Sigmoid colon (tissue), 6 donors: ENCODE measurements at regions not wholly inside any gene's neighbourhood (a gene's known extent, or its start where the extent isn't known, plus 50 kb on each side); places are given as distances from the start of the nearest gene placed in this dataset.

Experiments used
- DNase-seq: peaks from one replicate; pipeline ENCODE4 v3.0.0-alpha.2; 2019
- H3K27ac ChIP-seq, 4 donors: fragments of 200-600 bp; sonication (generic); one replicate each; pipeline ENCODE4 v1.5.1; 2016 to 2019; ENCODE audit warnings: mild to moderate bottlenecking in 1 of 4
- H3K27me3 ChIP-seq, 3 donors: fragments of 200-600 bp; sonication (generic); one replicate each; pipeline ENCODE4 v1.5.1; 2019; ENCODE audit warnings: mild to moderate bottlenecking in 1 of 3
- H3K36me3 ChIP-seq, 4 donors: fragments of 200-600 bp; sonication (generic); one replicate each; pipeline ENCODE4 v1.5.1; 2016 to 2019
- H3K4me1 ChIP-seq, 4 donors: fragments of 200-600 bp; sonication (generic); one replicate each; pipeline ENCODE4 v1.5.1; 2017 to 2019
- H3K4me3 ChIP-seq, 4 donors: fragments of 200-600 bp; sonication (generic); one replicate each; pipeline ENCODE4 v1.5.1; 2017 to 2019; ENCODE audit warnings: mild to moderate bottlenecking in 2 of 4, moderate library complexity in 1 of 4
- H3K9me3 ChIP-seq, 4 donors: fragments of 200-600 bp in 3 of 4; sonication (generic) in 3 of 4; one replicate each; pipeline versions ENCODE4 v1.5.1 to v1.6.1; 2013 to 2019
- CTCF ChIP-seq, 4 experiments: fragments of 450-650 bp in 3 of 4; fragments of 200-600 bp in 1 of 4; IDR thresholded peaks; one replicate each; pipeline ENCODE4 v1.5.1; 2016 to 2019; ENCODE audit warnings: antibody characterized with exemption in 4 of 4, mild to moderate bottlenecking in 3 of 4, moderate library complexity in 2 of 4
- EP300 ChIP-seq, 4 donors: sonication (generic); formaldehyde crosslinking; IDR thresholded peaks; one replicate each; pipeline ENCODE4 v1.6.1; 2017; ENCODE audit warnings: antibody characterized with exemption in 4 of 4
- POLR2A ChIP-seq, 2 donors: fragments of 450-650 bp; IDR thresholded peaks; one replicate each; pipeline ENCODE4 v1.6.1; 2016; ENCODE audit warnings: antibody characterized with exemption in 2 of 2, mild to moderate bottlenecking in 2 of 2, moderate library complexity in 2 of 2
- POLR2AphosphoS5 ChIP-seq, 4 donors: sonication (generic); formaldehyde crosslinking; IDR thresholded peaks; one replicate each; pipeline ENCODE4 v1.6.1; 2017; ENCODE audit warnings: antibody characterized with exemption in 4 of 4
- WGBS, 2 donors: extraction: QIAGEN DNeasy Blood & Tissue Kit; methylation state at CpG; one replicate each; pipeline ENCODE4 v1.1.7; 2013; 5-methylcytosine and 5-hydroxymethylcytosine counted together
- intact Hi-C: fragments of 100-400 bp; cut with DNase I; formaldehyde crosslinking; loops from one replicate; pipeline ENCODE4 v1.15.1; 2023
- donor health status: healthy with polysubstance abuse.
- donor health status: healthy.

DNA sequence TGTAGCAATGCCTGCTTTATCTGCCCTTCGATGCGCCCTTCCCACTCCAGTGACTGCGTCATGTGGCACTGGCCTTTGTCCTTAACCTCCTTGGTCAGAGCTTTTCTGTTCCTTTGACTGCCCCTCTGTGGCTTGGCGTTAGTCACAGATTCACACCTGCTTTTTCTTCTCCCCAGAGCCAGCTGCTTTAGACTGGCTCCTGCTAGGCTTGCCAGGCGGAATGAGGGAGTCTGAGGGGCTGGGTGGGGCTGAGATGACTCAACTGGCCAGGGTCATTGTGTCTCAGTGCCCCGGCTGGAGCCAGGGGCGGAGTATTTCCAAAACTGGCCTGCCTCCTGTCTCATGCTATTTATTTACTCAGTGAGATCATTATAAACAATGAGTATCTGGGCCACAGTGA is 194.1 kb downstream of the EMX2 start:
- Histone ChIP-seq H3K27ac (no peak overlapping the region), H3K9me3 (no peaks in the 10 kb centered on the region), H3K4me3 (no peak overlapping the region), H3K4me1 (no peaks in the 10 kb centered on the region), H3K27me3 (peaks cover 7 to 49% (median 12%) of the 10 kb centered on the region in 3 donors), H3K36me3 (no peaks in the 10 kb centered on the region)
- no peak for DNase-seq
- TF ChIP-seq POLR2AphosphoS5 (IDR thresholded peaks at IDR 0.05) (no peak), EP300 (IDR thresholded peaks at IDR 0.05) (no peak), POLR2A (IDR thresholded peaks at IDR 0.05) (no peak), CTCF (IDR thresholded peaks at IDR 0.05) (no peak)
- intact Hi-C loops = no loop called here
- WGBS, 2 donors = 49 to 70% methylated on average over 7 of the region's 7 CpGs

- TF ChIP-seq EP300 (IDR thresholded peaks at IDR 0.05) (no peak), POLR2A (IDR thresholded peaks at IDR 0.05) (no peak), CTCF (IDR thresholded peaks at IDR 0.05) (no peak), POLR2AphosphoS5 (IDR thresholded peaks at IDR 0.05) (no peak)
- Histone ChIP-seq H3K27me3 (peaks cover 3 to 16% (median 3%) of the 10 kb centered on the region in 3 donors), H3K4me3 (no peak overlapping the region), H3K36me3 (no peaks in the 10 kb centered on the region), H3K4me1 (no peaks in the 10 kb centered on the region), H3K27ac (no peak overlapping the region), H3K9me3 (no peaks in the 10 kb centered on the region)
- intact Hi-C loops = no loop called here
- DNase-seq = no peak
- 83 to 89% methylated on average over 1 of the region's 1 CpG for WGBS, 2 donors
Observed at GRCh38 chr10:117740088-117740487, 197.5 kb downstream of the EMX2 start.

- no peaks in the 10 kb centered on the region for H3K36me3 ChIP-seq
- intact Hi-C loops = no loop called here
- H3K4me1 ChIP-seq = no peaks in the 10 kb centered on the region
- no peak overlapping the region for H3K4me3 ChIP-seq
- no peak for DNase-seq
- H3K27me3 ChIP-seq = peaks cover 0 to 10% (median 0%) of the 10 kb centered on the region in 3 donors
- no peak overlapping the region for H3K27ac ChIP-seq
- no peaks in the 10 kb centered on the region for H3K9me3 ChIP-seq
- 61 to 65% methylated on average over 6 of the region's 6 CpGs for WGBS, 2 donors
- no peak for TF ChIP-seq CTCF (IDR thresholded peaks at IDR 0.05)
- TF ChIP-seq POLR2A (IDR thresholded peaks at IDR 0.05) = no peak
- TF ChIP-seq EP300 (IDR thresholded peaks at IDR 0.05) = no peak
- TF ChIP-seq POLR2AphosphoS5 (IDR thresholded peaks at IDR 0.05) = no peak
Observed at GRCh38 chr10:117740691-117741222, 198.2 kb downstream of the EMX2 start.

DNA sequence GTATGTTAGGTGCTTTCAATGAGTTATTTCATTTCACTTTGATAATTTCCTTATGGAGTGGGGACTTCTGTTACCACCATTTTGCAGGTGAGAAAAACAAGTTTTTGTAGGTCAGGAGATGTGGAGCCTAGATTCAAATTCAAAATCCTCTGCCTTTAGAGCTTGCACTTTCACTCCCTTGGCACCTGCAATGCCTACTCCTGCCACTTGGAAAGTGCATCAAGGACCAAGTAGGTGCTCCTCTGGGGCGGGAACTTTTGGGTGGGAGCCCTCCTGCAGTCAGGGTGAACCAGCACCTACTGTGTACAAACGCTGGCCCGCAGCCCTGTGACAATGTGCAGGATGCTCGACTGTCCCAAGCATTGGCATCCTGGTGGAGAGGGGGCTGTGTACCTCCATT is 199.0 kb downstream of the EMX2 start:
- H3K4me1 ChIP-seq = no peaks in the 10 kb centered on the region
- no peaks in the 10 kb centered on the region for H3K9me3 ChIP-seq
- H3K27me3 ChIP-seq = peaks cover 0 to 5% (median 0%) of the 10 kb centered on the region in 3 donors
- H3K27ac ChIP-seq = no peak overlapping the region
- WGBS, 2 donors = 80 to 82% methylated on average over 4 of the region's 4 CpGs
- no peaks in the 10 kb centered on the region for H3K36me3 ChIP-seq
- DNase-seq = no peak
- no peak overlapping the region for H3K4me3 ChIP-seq
- intact Hi-C loops = no loop called here
- TF ChIP-seq POLR2AphosphoS5 (IDR thresholded peaks at IDR 0.05) = no peak
- no peak for TF ChIP-seq CTCF (IDR thresholded peaks at IDR 0.05)

- 79 to 82% methylated on average over 7 of the region's 7 CpGs for WGBS, 2 donors
- no peaks in the 10 kb centered on the region for H3K9me3 ChIP-seq
- intact Hi-C loops = no loop called here
- H3K36me3 ChIP-seq = no peaks in the 10 kb centered on the region
- H3K27me3 ChIP-seq = no peaks in the 10 kb centered on the region
- TF ChIP-seq CTCF (IDR thresholded peaks at IDR 0.05) (no peak), POLR2A (IDR thresholded peaks at IDR 0.05) (no peak), EP300 (IDR thresholded peaks at IDR 0.05) (no peak), POLR2AphosphoS5 (IDR thresholded peaks at IDR 0.05) (no peak)
- H3K4me3 ChIP-seq = no peak overlapping the region
- no peak for DNase-seq
- H3K27ac ChIP-seq = no peak overlapping the region
- H3K4me1 ChIP-seq = no peaks in the 10 kb centered on the region
Observed at GRCh38 chr10:117743509-117743908, 201.0 kb downstream of the EMX2 start.
